Progenitor cell of endocrine pancreas (in vitro differentiated cells): ENCODE measurements at regions not wholly inside any gene's neighbourhood (a gene's known extent, or its start where the extent isn't known, plus 50 kb on each side); places are given as distances from the start of the nearest gene placed in this dataset.

Experiments
- DNase-seq: peaks from one replicate; pipeline ENCODE4 v3.0.0; 2021; ENCODE audit warnings: low spot score; ENCODE audit not compliant: unreplicated experiment
- H3K27ac Mint-ChIP-seq: 2 replicates; pipeline ENCODE4 v1.8.0; 2021; ENCODE audit warnings: mild to moderate bottlenecking, moderate library complexity, mixed read lengths
- H3K27me3 Mint-ChIP-seq: 2 replicates; pipeline ENCODE4 v1.8.0; 2021; ENCODE audit warnings: mixed read lengths
- H3K36me3 Mint-ChIP-seq: 2 replicates; pipeline ENCODE4 v1.8.0; 2022; ENCODE audit warnings: mixed read lengths; ENCODE audit not compliant: insufficient read depth
- H3K4me1 Mint-ChIP-seq: 2 replicates; pipeline ENCODE4 v1.8.0; 2021; ENCODE audit warnings: low read depth, mixed read lengths
- H3K4me3 Mint-ChIP-seq: 2 replicates; pipeline ENCODE4 v1.8.0; 2021; ENCODE audit warnings: low read depth, mild to moderate bottlenecking, moderate library complexity, mixed read lengths
- H3K9me3 Mint-ChIP-seq: 2 replicates; pipeline ENCODE4 v1.8.0; 2021; ENCODE audit warnings: low read depth, mixed read lengths
- TF ChIP-seq, protein P1 (sequence below): fragments of 200-600 bp; sonication (generic); IDR thresholded peaks from one replicate; pipeline ENCODE4 v1.5.0; 2021; ENCODE audit warnings: antibody characterized with exemption, mild to moderate bottlenecking; ENCODE audit not compliant: unreplicated experiment

- TF ChIP-seq, protein P1, sequence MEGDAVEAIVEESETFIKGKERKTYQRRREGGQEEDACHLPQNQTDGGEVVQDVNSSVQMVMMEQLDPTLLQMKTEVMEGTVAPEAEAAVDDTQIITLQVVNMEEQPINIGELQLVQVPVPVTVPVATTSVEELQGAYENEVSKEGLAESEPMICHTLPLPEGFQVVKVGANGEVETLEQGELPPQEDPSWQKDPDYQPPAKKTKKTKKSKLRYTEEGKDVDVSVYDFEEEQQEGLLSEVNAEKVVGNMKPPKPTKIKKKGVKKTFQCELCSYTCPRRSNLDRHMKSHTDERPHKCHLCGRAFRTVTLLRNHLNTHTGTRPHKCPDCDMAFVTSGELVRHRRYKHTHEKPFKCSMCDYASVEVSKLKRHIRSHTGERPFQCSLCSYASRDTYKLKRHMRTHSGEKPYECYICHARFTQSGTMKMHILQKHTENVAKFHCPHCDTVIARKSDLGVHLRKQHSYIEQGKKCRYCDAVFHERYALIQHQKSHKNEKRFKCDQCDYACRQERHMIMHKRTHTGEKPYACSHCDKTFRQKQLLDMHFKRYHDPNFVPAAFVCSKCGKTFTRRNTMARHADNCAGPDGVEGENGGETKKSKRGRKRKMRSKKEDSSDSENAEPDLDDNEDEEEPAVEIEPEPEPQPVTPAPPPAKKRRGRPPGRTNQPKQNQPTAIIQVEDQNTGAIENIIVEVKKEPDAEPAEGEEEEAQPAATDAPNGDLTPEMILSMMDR = no peak
- H3K36me3 Mint-ChIP-seq = no peaks in the 10 kb centered on the region
- no peak for DNase-seq
- H3K4me3 Mint-ChIP-seq = no peak overlapping the region
- H3K27ac Mint-ChIP-seq = no peak overlapping the region
- H3K27me3 Mint-ChIP-seq = no peaks in the 10 kb centered on the region
- peaks cover 33% of the 10 kb centered on the region for H3K4me1 Mint-ChIP-seq
- no peaks in the 10 kb centered on the region for H3K9me3 Mint-ChIP-seq
Measured at GRCh38 chr12:88934163-88934747, 354.0 kb upstream of the KITLG start.

DNA sequence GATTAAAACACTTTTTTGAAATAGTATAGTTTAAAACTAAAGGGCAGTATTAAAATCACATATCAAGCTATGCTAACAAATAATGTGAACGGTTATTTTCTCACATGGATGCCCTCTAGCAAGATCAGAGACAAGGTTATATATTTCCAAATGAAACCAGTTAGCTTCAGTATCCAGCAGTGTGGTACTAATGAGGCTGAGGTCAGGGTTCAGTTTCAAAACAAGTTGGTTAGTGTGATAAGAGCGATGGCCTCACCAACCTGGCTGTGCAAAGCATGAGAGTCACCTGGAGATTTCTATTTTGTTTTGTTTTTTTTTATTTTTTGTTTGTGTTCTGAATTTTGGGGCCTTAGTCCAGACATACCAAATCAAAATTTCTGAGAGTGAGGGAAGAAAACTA lies 352.2 kb upstream of the KITLG start:
- TF ChIP-seq, protein P1 = no peak
- no peaks in the 10 kb centered on the region for H3K9me3 Mint-ChIP-seq
- H3K27ac Mint-ChIP-seq = peak overlapping the region; percentile 90
- H3K27me3 Mint-ChIP-seq = no peaks in the 10 kb centered on the region
- no peak overlapping the region for H3K4me3 Mint-ChIP-seq
- no peak for DNase-seq
- peaks cover 34% of the 10 kb centered on the region for H3K4me1 Mint-ChIP-seq
- H3K36me3 Mint-ChIP-seq = no peaks in the 10 kb centered on the region

DNA sequence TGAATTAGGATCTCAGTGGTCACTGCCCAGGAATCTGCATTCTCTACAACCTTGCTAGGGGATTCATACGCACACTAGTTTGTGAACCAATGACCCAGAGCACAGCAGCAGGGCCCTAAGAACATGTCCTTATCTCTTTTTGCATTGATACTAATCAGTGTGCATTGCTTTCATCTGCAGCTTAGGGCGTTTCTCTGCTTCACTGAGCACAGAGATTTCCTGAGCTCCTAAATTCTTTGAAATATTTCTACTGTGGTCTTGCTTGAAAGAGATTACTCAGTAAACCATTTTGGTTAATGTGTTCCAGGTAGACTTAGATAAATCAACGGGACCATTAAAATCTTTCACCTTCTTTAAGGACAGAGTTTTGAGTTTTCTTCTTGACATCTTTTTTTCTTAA lies 351.3 kb upstream of the KITLG start:
- Mint-ChIP-seq H3K4me3 (no peak overlapping the region), H3K4me1 (peaks cover 42% of the 10 kb centered on the region), H3K27me3 (no peaks in the 10 kb centered on the region), H3K36me3 (no peaks in the 10 kb centered on the region), H3K27ac (no peak overlapping the region), H3K9me3 (no peaks in the 10 kb centered on the region)
- no peak for DNase-seq
- TF ChIP-seq, protein P1 = no peak

GRCh38 chr12:88925454-88925853 lies 345.2 kb upstream of the KITLG start:
- no peak overlapping the region for H3K27ac Mint-ChIP-seq
- TF ChIP-seq, protein P1 = no peak
- no peak for DNase-seq
- peaks cover 5% of the 10 kb centered on the region for H3K9me3 Mint-ChIP-seq
- peaks cover 3% of the 10 kb centered on the region for H3K27me3 Mint-ChIP-seq
- no peak overlapping the region for H3K4me3 Mint-ChIP-seq
- H3K4me1 Mint-ChIP-seq = peaks cover 35% of the 10 kb centered on the region
- H3K36me3 Mint-ChIP-seq = no peaks in the 10 kb centered on the region

DNA sequence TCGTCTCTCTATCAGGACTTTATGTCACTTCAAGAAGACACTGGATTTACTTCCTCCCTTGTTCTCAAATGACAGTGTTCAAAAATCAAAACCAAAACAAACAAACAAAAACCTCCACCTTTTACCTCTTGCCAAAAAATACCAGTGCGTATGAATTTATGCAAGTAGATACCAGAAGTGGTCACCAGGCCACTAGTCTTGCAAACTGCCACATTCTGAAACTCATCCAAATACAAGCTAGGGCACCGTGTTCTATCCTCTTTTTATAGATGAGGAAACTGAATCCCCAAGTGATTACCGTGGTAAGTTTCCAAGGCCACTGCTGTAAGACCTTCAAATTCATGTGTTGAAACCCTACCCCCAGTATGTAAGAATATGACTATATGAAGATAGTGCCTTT lies 343.9 kb upstream of the KITLG start:
- no peak overlapping the region for H3K27ac Mint-ChIP-seq
- no peaks in the 10 kb centered on the region for H3K36me3 Mint-ChIP-seq
- peaks cover 5% of the 10 kb centered on the region for H3K9me3 Mint-ChIP-seq
- DNase-seq = no peak
- peaks cover 3% of the 10 kb centered on the region for H3K27me3 Mint-ChIP-seq
- peaks cover 33% of the 10 kb centered on the region for H3K4me1 Mint-ChIP-seq
- TF ChIP-seq, protein P1 = no peak
- H3K4me3 Mint-ChIP-seq = no peak overlapping the region
